Neuronal stem cell (in vitro differentiated cells): ENCODE measurements at regions not wholly inside any gene's neighbourhood (a gene's known extent, or its start where the extent isn't known, plus 50 kb on each side); places are given as distances from the start of the nearest gene placed in this dataset.
"Not testable (repeated sequence)": the region's sequence is repeated elsewhere in the genome, so short reads cannot be mapped to it uniquely, and the experiment has no call there.

Experiments
- DNase-seq: peaks from one replicate; pipeline ENCODE4 v3.0.0-alpha.2; 2013; ENCODE audit warnings: low spot score
- H2AFZ ChIP-seq: one replicate; pipeline ENCODE4 v1.6.1; 2013; ENCODE audit warnings: mild to moderate bottlenecking, low read length, inconsistent platforms
- H2AK5ac ChIP-seq: 2 replicates; pipeline ENCODE4 v1.6.1; 2013; ENCODE audit warnings: low read depth, mild to moderate bottlenecking, inconsistent platforms, low read length, moderate library complexity, mixed read lengths
- H2BK120ac ChIP-seq: 2 replicates; pipeline ENCODE4 v1.6.1; 2013; ENCODE audit warnings: low read depth, mild to moderate bottlenecking, inconsistent platforms, low read length, moderate library complexity, mixed read lengths
- H2BK12ac ChIP-seq: one replicate; pipeline ENCODE4 v1.6.1; 2013; ENCODE audit warnings: low read length, inconsistent platforms
- H2BK15ac ChIP-seq: 2 replicates; pipeline ENCODE4 v1.6.1; 2013; ENCODE audit warnings: mild to moderate bottlenecking, low read length, inconsistent platforms, mixed read lengths
- H2BK5ac ChIP-seq: one replicate; pipeline ENCODE4 v1.6.1; 2013; ENCODE audit warnings: inconsistent platforms, mild to moderate bottlenecking, low read length, moderate library complexity
- H3K14ac ChIP-seq: one replicate; pipeline ENCODE4 v1.6.1; 2013; ENCODE audit warnings: low read length, inconsistent platforms
- H3K18ac ChIP-seq: 2 replicates; pipeline ENCODE4 v1.6.1; 2013; ENCODE audit warnings: low read length, inconsistent platforms
- H3K23ac ChIP-seq: 2 replicates; pipeline ENCODE4 v1.6.1; 2013; ENCODE audit warnings: low read depth, mild to moderate bottlenecking, mixed read lengths, low read length, inconsistent platforms; ENCODE audit not compliant: poor library complexity
- H3K27ac ChIP-seq: replicated peaks from 3 replicates; pipeline ENCODE4 v1.5.1; 2013; ENCODE audit warnings: low read length, inconsistent platforms
- H3K27me3 ChIP-seq, 3 experiments: 2 replicates each; pipeline ENCODE4 v1.6.1; 2013; ENCODE audit warnings: low read length in 3 of 3, mild to moderate bottlenecking in 2 of 3, inconsistent platforms in 1 of 3, low read depth in 1 of 3, mixed read lengths in 1 of 3, moderate library complexity in 1 of 3; ENCODE audit not compliant: control insufficient read depth in 3 of 3, insufficient read depth in 3 of 3
- H3K36me3 ChIP-seq, 2 donors: replicated peaks in 1 of 2; 2 replicates each; pipeline ENCODE4 v1.6.1; 2013; ENCODE audit warnings: low read length in 2 of 2; ENCODE audit not compliant: control insufficient read depth in 2 of 2, insufficient read depth in 2 of 2
- H3K4ac ChIP-seq: 2 replicates; pipeline ENCODE4 v1.6.1; 2013; ENCODE audit warnings: inconsistent platforms, mild to moderate bottlenecking, low read length, moderate library complexity
- H3K4me1 ChIP-seq, 2 donors: 1 replicate in 1 of 2; 2 replicates in 1 of 2; pipeline ENCODE4 v1.6.1; 2013; ENCODE audit warnings: low read length in 2 of 2, low read depth in 1 of 2; ENCODE audit not compliant: control insufficient read depth in 2 of 2, insufficient read depth in 1 of 2
- H3K4me2 ChIP-seq: one replicate; pipeline ENCODE4 v1.6.1; 2013; ENCODE audit warnings: mild to moderate bottlenecking, low read length, inconsistent platforms; ENCODE audit not compliant: insufficient read depth, poor library complexity, severe bottlenecking
- H3K4me3 ChIP-seq, 2 donors: 2 replicates each; pipeline ENCODE4 v1.5.1; 2013; ENCODE audit warnings: low read length in 2 of 2, mild to moderate bottlenecking in 2 of 2, inconsistent platforms in 1 of 2, moderate library complexity in 1 of 2
- H3K79me1 ChIP-seq: one replicate; pipeline ENCODE4 v1.6.1; 2013; ENCODE audit warnings: low read depth, mild to moderate bottlenecking, inconsistent platforms, low read length, moderate library complexity
- H3K9ac ChIP-seq: one replicate; pipeline ENCODE4 v1.6.1; 2013; ENCODE audit warnings: mild to moderate bottlenecking, low read depth, low read length, inconsistent platforms; ENCODE audit not compliant: poor library complexity
- H3K9me3 ChIP-seq, 2 donors: replicated peaks in 1 of 2; 2 replicates each; pipeline versions ENCODE3 to v1.6.1; 2013; ENCODE audit warnings: low read length in 2 of 2, mild to moderate bottlenecking in 2 of 2, inconsistent platforms in 1 of 2, low read depth in 1 of 2, mixed read lengths in 1 of 2, moderate library complexity in 1 of 2; ENCODE audit not compliant: control insufficient read depth in 2 of 2, insufficient read depth in 1 of 2
- H4K8ac ChIP-seq: one replicate; pipeline ENCODE4 v1.6.1; 2013; ENCODE audit warnings: low read depth, mild to moderate bottlenecking, inconsistent platforms, low read length, moderate library complexity
- H4K91ac ChIP-seq: one replicate; pipeline ENCODE4 v1.6.1; 2013; ENCODE audit warnings: low read length, low read depth, mild to moderate bottlenecking, inconsistent platforms; ENCODE audit not compliant: poor library complexity
- WGBS, 2 donors: extraction: QIAGEN DNeasy Blood & Tissue Kit; methylation state at CpG; one replicate each; pipeline ENCODE4 v1.1.7; 2013; ENCODE audit warnings: missing lambda C conversion rate in 2 of 2, mixed read lengths in 1 of 2; ENCODE audit not compliant: insufficient read length in 2 of 2, insufficient replicate concordance in 1 of 2; ENCODE audit errors: extremely low coverage in 2 of 2; 5-methylcytosine and 5-hydroxymethylcytosine counted together

DNA sequence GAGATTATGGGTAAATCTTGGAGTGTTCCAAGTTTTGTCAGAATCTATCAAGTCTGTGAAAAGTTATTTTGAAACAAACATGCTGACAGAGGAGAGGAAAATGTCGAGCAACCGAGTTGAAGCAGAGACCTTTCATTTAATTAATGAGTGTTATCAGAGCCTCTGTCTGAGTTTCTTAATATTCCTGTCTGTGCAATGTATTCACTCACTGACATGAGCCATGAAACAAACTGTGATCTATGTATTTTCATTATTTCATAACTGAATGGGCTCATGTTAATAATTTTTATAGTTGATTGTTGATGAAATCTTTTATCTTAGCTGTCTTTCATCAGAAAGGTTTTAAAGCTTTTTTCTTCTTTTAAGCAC lies 144.2 kb upstream of the FAR2 start:
- Histone ChIP-seq H4K8ac (no peak overlapping the region), H3K4me1 (no peaks in the 10 kb centered on the region), H3K79me1 (no peaks in the 10 kb centered on the region), H2BK5ac (no peak overlapping the region), H2AK5ac (no peak overlapping the region), H3K27me3 (no peaks in the 10 kb centered on the region), H3K4me2 (no peak overlapping the region), H3K4ac (no peak overlapping the region), H3K4me3 (no peak overlapping the region), H3K27ac (no peak overlapping the region), H2BK12ac (no peak overlapping the region), H3K18ac (no peak overlapping the region), H4K91ac (no peak overlapping the region), H3K36me3 (no peaks in the 10 kb centered on the region), H3K9me3 (peaks cover 0 to 2% of the 10 kb centered on the region in 2 donors), H2BK15ac (no peak overlapping the region), H3K9ac (no peak overlapping the region), H2AFZ (no peak overlapping the region), H2BK120ac (no peak overlapping the region), H3K14ac (no peak overlapping the region), H3K23ac (no peak overlapping the region)
- WGBS, 2 donors, result no CpG with 5 or more reads among the region's 2 CpGs
- DNase-seq, result no peak

DNA sequence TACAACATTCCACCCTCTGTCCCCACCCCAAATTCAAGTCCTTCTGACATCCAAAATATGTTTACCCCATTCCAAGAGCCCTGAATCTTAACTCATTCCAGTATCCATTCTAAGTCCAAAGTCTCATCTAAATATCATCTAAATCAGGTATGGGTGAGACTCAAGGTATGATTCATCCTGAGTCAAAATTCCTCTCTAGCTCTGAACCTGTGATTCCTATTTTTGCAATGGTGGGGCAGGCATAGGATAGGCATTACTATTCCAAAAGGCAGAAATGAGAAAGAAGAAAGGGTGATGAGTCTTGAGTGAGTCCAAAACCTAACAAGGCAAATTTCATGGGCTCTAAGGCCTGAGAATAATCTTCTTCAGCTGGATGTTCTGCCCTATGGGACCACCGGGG lies 140.3 kb upstream of the FAR2 start:
- H3K9me3 ChIP-seq, result no peaks in the 10 kb centered on the region
- no peak overlapping the region for H3K9ac ChIP-seq

DNA sequence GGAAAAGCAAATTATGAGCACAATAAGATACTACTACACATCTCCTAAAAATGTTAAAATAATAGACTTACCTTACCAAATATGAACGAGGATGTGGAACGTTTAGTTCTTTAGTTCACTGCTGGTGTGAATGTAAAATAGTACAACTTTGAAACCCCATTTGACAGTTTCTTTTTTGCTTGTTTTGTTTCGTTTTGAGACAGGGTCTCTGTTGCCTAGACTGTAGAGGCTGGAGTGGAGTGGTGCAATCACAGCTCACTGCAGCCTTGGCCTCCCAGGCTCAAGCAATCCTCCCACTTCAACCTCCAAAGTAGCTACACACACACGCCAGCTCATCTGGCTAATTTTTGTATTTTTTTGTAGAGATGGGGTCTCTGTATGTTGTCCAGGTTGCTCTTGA lies 136.4 kb upstream of the FAR2 start:
- H2BK120ac ChIP-seq, result no peak overlapping the region

More for the DNA sequence above, 140.3 kb upstream of the FAR2 start:
- Histone ChIP-seq H3K4ac (no peak overlapping the region), H3K36me3 (no peaks in the 10 kb centered on the region), H2AFZ (no peak overlapping the region), H3K79me1 (no peaks in the 10 kb centered on the region), H3K14ac (no peak overlapping the region), H2BK120ac (no peak overlapping the region), H3K4me3 (no peak overlapping the region), H3K23ac (no peak overlapping the region), H3K27me3 (no peaks in the 10 kb centered on the region), H2BK15ac (no peak overlapping the region), H3K4me2 (no peak overlapping the region), H3K4me1 (no peaks in the 10 kb centered on the region), H2BK12ac (no peak overlapping the region), H4K8ac (no peak overlapping the region), H3K18ac (no peak overlapping the region), H2BK5ac (no peak overlapping the region), H3K27ac (no peak overlapping the region), H2AK5ac (no peak overlapping the region), H4K91ac (no peak overlapping the region)
- DNase-seq, result no peak
- no CpG with 5 or more reads among the region's 1 CpG for WGBS, 2 donors

DNA sequence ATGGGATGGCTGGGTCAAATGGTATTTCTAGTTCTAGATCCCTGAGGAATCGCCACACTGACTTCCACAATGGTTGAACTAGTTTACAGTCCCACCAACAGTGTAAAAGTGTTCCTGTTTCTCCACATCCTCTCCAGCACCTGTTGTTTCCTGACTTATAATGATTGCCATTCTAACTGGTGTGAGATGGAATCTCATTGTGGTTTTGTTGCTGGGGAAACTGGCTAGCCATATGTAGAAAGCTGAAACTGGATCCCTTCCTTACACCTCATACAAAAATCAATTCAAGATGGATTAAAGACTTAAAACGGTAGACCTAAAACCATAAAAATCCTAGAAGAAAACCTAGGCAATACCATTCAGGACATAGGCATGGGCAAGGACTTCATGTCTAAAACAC lies 131.5 kb upstream of the FAR2 start:
- H3K9me3 ChIP-seq, H3K36me3 ChIP-seq, H3K14ac ChIP-seq, H2AFZ ChIP-seq, H3K27ac ChIP-seq, H3K23ac ChIP-seq, H3K27me3 ChIP-seq, H3K4me2 ChIP-seq, H2BK12ac ChIP-seq, H3K9ac ChIP-seq, H3K18ac ChIP-seq, H4K8ac ChIP-seq, DNase-seq, H2BK5ac ChIP-seq, H4K91ac ChIP-seq, H3K4me3 ChIP-seq, H3K79me1 ChIP-seq, H3K4me1 ChIP-seq, H2BK15ac ChIP-seq, H2AK5ac ChIP-seq, H3K4ac ChIP-seq, H2BK120ac ChIP-seq: not testable (repeated sequence)
- WGBS, 2 donors, result no CpG with 5 or more reads among the region's 2 CpGs

More for the DNA sequence above, 136.4 kb upstream of the FAR2 start:
- no peaks in the 10 kb centered on the region for H3K9me3 ChIP-seq
- H3K27ac ChIP-seq, result no peak overlapping the region
- peaks cover 0 to 2% of the 10 kb centered on the region in 2 donors for H3K4me1 ChIP-seq
- no peak overlapping the region for H3K23ac ChIP-seq
- no peak overlapping the region for H2BK15ac ChIP-seq
- H2BK12ac ChIP-seq, result no peak overlapping the region
- H3K4me3 ChIP-seq, result no peak overlapping the region
- no peak overlapping the region for H4K8ac ChIP-seq
- WGBS, 2 donors, result no CpG with 5 or more reads among the region's 4 CpGs
- no peaks in the 10 kb centered on the region for H3K27me3 ChIP-seq
- DNase-seq, result no peak
- no peak overlapping the region for H3K14ac ChIP-seq
- H3K18ac ChIP-seq, result no peak overlapping the region
- H2AK5ac ChIP-seq, result no peak overlapping the region
- no peak overlapping the region for H3K4ac ChIP-seq
- no peaks in the 10 kb centered on the region for H3K79me1 ChIP-seq
- H3K36me3 ChIP-seq, result no peaks in the 10 kb centered on the region
- no peak overlapping the region for H2BK5ac ChIP-seq
- H2AFZ ChIP-seq, result no peak overlapping the region
- H4K91ac ChIP-seq, result no peak overlapping the region
- H3K4me2 ChIP-seq, result no peak overlapping the region
- no peak overlapping the region for H3K9ac ChIP-seq
